NOMO-1 (cell line): ENCODE measurements at regions not wholly inside any gene's neighbourhood (a gene's known extent, or its start where the extent isn't known, plus 50 kb on each side); places are given as distances from the start of the nearest gene placed in this dataset.

Experiments
- DNase-seq, 2 experiments: peaks; one replicate each; lab custom pipeline; 2025; ENCODE audit not compliant: unreplicated experiment in 2 of 2; lab: John Stamatoyannopoulos, UW

DNA sequence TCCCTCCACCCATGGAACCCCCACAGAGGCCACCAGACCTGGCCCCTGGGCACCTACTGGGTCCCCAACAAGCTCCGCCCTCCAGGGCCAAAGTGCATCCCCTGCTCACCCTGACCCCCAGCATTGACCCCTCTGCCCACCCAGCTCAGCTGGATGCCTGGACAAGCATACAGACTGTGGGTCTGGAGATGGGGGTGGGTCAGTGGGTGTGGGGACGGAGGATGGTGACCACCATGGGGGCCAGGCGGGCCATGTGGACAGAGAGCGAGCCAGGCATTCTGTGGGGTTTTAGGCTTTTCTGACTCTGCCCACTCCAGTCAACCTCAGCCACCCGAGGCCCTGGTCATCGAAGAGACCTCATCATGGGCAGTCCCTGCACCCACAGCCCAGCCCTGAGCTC is 183.7 kb downstream of the BRD1 start:
- DNase-seq = no peak

DNA sequence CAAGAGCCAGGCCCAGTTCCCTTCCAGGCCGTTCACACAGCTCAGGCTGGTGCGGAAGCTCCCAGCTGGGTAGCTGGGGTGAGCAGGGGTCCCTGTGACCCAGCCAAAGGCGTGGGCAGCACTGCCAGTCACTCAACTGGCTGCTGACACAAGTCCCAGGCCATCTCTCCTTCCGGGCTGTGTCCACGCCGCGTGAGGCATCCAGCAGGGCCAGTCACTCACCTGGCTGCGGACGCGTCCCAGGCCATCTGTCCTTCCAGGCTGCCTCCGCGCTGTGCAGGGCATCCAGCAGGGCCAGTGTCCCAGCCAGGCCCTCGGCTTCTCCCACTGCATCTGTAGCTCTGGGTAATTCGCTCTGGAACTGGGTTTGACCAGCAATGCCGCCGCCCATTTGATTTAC is 184.2 kb downstream of the BRD1 start:
- DNase-seq = no peak

DNA sequence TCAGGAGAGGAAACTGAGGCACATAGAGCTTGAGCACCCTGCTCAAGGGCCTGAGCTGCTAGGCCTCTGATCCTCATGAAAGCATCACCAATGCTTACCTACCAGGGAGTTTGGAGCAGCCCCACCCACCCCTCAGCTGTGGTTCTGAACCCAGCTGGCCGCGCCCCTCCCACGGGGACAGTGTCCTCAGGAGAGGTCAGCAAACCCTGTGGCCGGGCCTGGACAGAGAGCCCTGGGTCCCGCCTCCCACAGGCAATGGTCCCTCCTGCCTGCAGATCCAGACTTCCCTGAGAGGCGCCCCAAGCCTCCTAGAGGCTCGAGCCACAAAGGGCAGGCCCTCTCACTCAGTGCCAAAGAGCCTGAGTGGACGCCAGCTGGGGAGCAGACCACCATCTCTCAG is 184.9 kb downstream of the BRD1 start:
- DNase-seq = no peak

DNA sequence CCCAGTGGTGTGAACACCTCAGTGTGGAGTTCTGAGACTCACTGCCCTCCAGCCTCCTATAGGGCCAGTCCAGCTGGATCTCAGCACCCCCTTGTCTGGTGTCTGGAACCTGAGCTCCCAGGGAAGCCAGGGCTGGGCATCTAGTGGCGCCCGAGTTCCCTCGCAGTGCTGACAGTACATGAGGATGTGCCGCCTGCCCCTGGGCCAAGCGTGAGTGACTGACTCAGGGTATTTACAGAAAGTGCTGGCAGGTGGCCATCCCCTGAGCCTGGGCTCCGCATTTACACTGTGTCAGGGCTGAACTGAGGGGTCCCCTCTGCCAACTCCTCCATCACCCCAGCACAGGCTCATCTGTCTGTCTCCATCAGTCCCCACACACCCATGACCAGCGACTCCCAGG is 185.3 kb downstream of the BRD1 start:
- no peak for DNase-seq

DNA sequence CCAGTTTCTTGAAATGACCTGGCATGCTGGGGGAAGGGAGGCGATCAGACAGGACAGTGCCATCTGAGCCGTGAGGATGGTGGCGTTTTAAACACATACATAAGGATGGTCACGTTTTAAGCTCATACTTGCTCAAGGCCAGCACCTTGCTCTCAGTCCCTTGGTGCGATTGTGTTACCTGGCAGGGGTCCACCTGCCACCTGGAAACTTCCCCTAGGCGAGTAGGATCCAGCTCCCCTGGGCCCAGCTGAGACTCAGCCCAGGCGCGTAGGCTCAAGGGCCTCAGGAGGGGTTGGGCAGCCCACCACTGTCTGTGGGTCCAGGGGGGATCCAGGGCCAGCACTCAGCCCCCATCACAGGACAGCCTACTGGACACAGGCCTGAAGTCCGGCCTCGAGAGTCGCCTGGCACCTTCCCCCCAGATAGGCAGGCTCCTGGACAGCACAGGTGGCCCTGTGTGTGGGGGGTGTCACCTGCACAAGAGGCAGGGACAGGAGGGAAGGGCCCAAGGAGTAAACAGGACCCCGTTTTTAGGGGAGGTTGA is 185.8 kb downstream of the BRD1 start:
- DNase-seq = no peak

DNA sequence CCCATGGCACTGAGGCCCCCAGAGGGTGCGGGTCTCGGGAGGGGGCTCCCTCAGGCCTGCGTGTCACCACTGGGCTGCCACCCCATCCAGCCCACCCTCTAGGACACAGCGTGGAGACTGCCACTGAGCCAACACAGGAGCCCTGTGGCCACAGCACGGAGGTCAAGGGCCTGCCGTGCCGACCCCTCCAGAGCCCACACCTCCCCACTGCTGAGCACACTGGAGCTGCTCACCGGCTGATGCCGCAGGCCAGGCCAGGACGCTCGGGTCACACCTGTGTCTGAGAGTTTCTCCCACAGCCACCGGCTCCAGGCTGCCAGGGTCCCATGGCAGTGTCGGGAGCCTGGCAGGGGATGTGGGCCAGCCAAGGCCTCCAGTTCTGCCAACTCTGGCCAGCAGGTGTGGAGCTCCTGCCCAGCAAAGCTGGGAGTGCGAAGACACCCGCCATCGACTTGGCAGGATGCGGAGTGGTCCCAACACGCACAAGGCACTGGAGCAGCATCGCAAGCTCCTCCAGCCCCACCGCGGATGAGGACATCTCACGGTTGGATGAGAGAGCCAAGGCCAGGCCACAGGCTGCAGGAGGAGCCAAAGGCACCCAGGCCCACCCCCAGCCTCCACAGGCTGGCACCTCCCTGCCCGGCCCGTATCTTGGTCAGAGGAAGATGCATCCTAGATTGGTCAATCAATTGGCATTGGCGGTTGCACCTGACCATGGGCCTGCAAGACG is 187.1 kb downstream of the BRD1 start:
- DNase-seq = no peak

DNA sequence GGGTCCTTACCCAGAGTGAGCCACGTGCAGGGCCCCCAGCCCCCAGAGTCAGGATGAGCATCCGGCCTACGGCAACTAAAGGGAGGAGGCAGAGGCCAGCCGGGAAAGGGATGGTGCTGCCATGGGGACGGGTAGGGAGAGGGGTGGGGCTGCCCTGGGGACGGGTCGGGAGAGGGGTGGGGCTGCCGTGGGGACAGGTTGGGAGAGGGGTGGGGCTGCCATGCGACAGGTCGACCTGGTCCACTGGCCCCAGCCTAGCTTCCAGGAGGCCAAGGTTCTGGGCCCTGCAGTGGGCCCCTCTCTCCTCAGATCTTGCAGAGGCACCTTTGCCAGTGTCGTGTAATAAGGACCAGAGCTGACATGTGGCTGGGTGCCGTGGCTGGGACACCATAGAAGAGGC is 187.7 kb downstream of the BRD1 start:
- no peak for DNase-seq

DNA sequence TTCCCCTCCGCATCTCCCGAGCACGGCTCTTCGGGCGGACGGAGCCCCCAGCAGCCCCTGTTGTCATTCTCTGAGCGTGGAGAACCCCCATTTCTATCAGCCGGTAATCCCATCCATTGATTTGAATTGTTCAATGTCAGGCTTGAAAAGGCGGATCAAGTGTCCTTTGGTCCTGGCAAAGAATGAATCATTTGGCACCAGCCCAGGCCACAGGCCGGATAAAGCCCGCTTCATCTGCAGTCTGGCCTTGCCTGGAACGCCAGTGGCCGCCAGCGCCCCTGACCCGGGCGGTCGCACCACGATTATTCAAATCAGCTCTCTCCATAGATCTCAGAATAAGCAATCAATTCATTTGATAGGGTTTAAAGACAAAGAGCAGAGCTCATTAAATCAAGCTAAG is 188.9 kb downstream of the BRD1 start:
- DNase-seq = no peak

DNA sequence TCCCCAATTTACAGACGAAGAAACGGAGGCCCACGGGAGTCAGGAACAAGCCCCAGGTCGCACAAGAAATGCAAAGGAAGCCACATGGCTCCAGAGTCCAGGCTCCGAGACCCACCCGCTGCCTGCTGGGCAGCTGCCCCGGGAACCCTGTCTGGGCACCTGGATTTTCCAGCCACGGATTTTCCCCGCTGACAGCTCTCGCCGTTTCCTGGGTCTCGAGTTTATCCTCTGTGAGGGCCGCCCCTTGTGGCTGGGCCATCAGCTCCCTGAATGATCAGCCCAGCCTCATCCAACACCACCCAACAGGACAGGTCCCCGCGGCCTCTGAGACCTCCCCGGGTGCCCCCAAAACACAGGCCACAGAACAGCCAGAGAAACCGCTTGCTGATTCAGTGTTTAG is 189.7 kb downstream of the BRD1 start:
- DNase-seq = no peak

DNA sequence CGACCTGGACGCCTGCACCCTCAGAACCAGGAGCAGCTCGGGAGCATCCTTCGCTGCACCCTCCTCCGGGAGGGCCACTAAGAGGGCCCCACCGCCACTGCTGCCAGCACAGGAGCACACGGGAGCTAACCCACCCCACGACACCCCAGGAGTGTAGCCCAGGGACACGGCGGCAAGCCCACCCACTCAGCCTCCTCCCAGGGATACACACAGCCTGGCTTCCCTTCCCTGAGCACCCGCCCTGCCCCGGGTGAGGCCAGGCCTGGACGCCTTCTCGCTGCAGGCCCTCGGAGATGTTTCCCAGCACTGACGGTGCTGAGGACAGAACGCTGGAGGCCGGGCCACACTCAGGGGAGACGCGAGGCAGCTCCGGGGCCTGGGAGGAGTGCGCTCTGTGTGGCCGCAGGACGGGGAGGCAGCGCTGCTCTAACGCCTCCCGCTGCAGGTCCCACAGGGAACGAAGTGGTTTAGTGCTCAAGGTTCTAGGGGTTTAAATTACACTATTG is 190.4 kb downstream of the BRD1 start:
- no peak for DNase-seq

DNA sequence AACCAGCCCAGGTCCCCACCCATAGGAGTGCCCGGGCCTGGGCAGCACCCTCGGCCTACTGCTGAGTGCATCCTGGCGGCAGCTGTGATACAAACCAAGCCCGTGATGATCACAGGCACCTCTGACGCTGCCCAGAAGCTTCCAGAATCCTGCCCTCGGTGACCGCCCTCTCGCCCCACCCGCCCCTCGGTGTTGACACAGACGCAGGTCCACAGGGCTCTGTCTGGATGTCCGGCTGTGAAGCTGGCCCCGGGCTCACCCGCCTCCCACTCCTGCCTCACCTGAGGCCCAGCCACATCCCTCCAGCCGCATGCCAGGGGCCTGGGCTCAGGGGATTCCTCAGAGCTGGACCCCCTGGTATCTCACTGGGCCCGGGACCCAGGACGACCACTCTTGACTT is 191.0 kb downstream of the BRD1 start:
- DNase-seq = no peak

DNA sequence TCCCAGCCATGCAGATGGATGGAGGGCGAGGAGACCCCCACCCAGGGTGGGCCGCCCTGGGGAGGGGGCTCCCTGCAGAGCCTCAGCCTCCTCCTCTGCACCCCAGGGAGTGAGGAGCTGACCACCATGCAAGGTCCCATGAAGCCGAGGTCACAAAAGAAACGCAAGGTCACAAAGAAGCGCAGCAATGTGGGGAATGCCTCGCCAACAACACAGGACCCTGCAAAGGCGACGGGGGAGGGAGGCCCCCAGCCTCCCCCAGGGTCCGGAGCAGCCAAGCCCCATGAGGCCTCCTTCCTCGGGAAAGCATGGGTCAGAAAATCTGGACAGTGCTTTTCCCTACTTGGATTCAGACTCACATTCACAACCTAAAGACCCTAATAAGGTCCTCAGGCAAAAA is 191.5 kb downstream of the BRD1 start:
- no peak for DNase-seq

DNA sequence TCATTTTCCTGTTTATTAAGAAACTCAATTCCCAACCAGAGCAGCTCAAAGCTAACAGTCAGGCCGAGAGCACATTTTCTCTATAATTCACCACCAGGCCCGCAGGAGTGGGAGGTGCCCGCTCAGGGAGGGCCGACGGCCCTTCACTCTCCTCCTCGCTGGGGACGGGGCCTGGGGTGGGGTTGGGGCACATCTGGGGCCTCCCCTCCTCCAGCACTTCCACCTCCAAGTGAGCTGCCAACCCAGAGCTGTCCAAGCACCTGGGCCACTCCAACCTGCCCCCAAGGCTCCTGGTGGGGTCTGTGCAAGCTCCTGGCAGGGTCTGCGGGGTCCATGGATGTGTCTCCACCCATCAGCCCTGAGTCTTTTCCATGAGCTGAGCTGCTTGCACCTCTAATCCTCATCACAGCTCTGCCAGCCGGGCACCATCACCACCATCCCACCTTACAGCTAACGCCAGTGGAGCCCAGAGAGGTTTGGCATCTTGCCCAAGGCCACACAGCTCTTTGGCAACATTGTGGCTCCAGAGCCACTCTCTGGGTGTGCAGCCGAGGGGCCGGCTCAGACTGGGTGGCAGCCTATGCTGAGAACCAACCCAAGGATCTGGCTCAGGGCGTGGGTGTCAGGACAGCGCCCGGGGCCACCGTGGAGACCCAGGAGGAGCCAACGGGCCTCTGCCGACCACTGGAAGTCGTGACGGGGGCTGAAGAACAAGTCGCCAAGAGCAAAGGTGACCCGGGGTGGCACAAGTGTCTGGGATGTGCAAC is 193.5 kb downstream of the BRD1 start:
- DNase-seq = no peak

DNA sequence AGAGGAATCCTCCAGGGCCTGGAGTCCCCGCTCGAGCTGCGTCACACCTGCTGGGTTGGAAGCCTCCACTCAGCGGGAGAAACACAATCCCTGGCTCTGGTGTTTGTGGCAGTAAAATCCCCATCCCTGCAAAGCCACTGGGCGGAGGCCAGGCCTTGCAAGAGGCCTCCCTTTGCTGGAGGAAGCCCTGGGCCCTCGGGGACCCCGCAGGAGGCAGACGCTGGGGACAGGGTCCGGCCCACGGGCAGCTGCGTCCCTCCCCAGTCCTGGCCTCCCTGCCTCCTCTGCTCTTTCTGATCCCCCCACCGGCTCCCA is 194.7 kb downstream of the BRD1 start:
- no peak for DNase-seq

DNA sequence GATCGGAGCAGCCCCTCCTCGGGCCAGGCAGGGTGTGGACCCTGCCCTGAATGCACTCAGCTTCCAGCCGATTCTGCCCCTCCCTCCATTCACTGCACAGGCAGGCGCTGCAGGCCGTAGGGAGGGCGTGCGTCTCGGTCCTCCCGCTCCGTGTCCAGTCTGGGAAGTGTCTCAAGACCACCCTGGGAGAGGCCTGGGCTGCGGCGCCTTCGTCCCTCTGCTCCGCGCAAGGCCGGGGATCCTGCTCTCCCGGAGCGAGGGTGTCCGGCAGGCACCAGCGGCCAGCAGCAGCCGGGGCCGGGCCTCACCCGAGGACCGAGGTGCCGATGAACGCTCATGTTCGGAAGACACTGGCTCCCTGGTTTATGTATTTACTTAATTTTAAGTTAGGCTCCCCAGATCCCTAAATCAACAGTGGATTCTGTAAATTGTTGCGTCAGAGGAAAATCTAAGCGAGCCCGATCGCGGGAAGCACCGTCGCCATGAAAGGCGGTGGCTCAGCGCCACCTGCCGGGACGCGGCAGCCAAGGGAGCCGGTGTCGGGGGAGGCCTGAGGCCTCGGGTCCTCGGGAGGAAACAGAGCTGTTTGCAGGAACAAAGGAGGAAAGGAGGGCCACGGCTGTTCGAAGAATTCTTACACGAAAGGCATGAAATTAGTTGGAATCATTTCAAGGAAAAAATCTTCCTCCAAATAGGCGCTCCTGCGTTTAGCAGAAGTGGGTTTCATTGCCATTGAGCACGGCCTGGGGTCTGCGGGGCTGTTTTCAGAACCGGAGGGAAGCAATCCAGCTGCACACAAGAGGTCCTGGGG is 195.3 kb downstream of the BRD1 start:
- peak; percentile 54 to 65 for DNase-seq

DNA sequence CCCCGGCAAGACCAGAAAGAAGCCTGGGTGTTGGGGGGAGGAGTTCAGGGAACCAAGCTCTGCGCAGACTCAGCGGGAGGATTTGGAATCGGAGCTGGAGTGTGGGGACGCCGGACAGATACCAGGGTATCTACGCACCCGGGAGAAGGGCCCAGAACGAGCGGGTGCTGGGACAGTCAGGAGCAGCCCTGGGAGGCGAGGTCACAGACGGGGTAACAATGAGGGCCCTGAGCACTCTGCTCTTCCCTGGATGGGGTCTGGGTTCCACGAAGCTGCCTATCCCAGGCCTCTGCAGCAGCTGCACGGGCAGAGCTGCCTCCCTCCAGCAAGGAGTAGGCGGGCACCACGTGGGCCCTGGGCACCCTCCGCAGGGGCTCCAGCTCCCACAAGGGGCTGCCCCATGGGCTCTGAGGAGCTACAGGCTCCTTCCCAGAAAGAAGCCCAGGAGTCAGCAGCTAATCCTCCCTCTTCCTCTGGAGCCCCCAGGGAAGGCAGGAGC is 197.2 kb downstream of the BRD1 start:
- DNase-seq = no peak

DNA sequence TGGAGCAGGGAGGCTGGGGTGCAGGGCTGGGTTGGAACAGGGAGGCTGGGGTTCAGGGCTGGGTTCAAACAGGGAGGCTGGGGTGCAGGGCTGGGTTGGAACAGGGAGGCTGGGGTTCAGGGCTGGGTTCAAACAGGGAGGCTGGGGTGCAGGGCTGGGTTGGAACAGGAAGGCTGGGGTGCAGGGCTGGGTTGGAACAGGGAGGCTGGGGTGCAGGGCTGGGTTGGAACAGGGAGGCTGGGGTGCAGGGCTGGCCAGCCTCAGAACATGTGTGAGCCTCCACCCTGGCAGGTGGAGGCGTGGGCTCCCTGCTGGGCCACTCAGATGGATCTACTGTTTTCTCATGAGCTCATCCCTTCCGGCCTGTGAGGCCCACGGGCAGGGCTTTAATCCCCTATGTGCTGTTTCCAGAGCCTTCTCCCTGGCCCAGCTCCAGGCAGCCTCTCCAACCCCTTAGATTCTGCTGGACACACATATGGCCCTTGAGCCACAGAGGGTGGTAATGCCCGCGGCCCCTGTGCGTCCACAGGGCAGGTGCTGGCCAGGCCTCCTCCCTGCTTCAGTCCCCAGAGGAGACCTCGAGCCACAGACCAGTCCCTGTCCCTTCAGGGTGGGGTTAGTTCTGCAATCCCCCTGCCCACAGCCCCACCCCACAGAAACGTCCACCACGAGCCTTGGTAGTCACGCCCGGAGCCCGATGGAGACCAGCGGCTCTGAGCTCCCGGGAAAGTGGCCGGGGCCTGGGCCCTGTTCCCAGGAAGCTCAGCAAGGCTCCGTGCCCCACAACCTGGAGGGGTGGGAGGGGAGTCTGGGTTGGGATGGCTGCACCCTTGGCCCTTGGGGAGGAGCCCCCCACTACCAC is 197.9 kb downstream of the BRD1 start:
- no peak for DNase-seq

DNA sequence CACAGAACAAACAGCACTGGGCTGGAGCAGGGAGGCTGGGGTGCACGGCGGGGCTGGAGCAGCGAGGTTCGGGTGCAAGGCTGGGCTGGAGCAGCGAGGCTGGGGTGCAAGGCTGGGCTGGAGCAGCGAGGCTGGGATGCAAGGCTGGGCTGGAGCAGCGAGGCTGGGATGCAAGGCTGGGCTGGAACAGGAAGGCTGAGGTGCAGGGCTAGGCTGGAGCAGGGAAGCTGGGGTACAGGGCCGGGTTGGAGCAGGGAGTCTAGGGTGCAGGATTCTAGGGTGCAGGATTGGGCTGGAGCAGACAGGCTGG is 198.5 kb downstream of the BRD1 start:
- DNase-seq = no peak

DNA sequence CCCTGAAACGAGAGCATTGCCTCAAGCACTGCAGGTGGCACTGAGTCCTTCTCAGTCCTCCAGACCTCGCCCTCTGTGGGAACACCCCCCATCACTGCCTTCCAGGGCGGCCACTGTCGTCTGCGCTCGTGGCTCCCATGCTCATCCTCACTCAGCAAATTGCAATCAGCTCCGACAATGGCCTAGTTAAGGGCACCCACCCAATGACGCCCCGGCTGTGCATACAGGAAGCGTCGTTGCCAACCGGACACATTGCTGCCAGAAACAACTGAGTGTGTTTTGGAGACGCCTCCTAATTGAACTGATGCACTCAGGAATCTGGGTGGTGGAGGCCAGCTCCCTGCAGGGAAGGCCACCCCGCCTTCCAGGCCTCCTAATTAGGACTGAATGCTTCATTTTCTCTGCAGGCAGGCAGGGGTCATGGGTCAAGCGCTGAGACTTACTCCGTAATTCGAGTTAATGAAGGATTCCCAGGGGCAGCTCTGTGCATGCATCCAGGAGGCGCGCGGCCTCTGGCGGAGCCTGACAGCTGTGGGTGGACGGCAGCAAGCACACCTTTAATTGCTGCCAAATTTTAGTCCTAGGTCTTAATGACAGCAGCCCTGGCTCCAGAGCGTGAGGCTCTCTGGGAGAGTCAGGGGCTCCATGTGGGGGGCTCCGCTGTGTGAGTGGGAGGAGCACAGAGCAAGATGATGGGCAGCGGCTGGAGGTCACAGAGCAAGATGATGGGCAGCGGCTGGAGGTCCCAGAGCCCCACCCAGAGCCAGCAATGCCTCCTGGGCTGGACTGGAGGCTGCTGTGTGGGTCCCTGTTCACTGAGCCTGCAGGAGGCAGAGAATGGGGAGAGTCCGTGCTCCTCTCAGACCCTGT is 199.0 kb downstream of the BRD1 start:
- no peak for DNase-seq
